ENCODE measurements at regions not wholly inside any gene's neighbourhood (a gene's known extent, or its start where the extent isn't known, plus 50 kb on each side); places are given as distances from the start of the nearest gene placed in this dataset.
"Not testable (repeated sequence)": the region's sequence is repeated elsewhere in the genome, so short reads cannot be mapped to it uniquely, and the experiment has no call there.

- no peak for DNase-seq (ENCODE audit: low spot score)
Measured at GRCh38 chr5:27482663-27483062, 444.3 kb upstream of the CDH9 start.

- DNase-seq (ENCODE audit: low spot score): no peak
Measured at GRCh38 chr5:27479859-27480258, 441.5 kb upstream of the CDH9 start.

- no peak for DNase-seq (ENCODE audit: low spot score)
Measured at GRCh38 chr5:27477550-27477949, 439.2 kb upstream of the CDH9 start.

GRCh38 chr5:27476356-27476988 is 438.1 kb upstream of the CDH9 start:
- DNase-seq (ENCODE audit: low spot score): no peak

- no peak for DNase-seq (ENCODE audit: low spot score)
Measured at GRCh38 chr5:27475063-27475462, 436.7 kb upstream of the CDH9 start.

GRCh38 chr5:27474395-27474794 is 436.0 kb upstream of the CDH9 start:
- DNase-seq (ENCODE audit: low spot score): no peak

GRCh38 chr5:27474047-27474309 is 435.6 kb upstream of the CDH9 start:
- no peak for DNase-seq (ENCODE audit: low spot score)

- no peak for DNase-seq (ENCODE audit: low spot score)
Measured at GRCh38 chr5:27473307-27474046, 435.1 kb upstream of the CDH9 start.

- DNase-seq (ENCODE audit: low spot score): no peak
Measured at GRCh38 chr5:27472871-27473270, 434.5 kb upstream of the CDH9 start.

GRCh38 chr5:27472000-27472763 is 433.8 kb upstream of the CDH9 start:
- DNase-seq (ENCODE audit: low spot score): peak; percentile 75

- DNase-seq (ENCODE audit: low spot score): no peak
Measured at GRCh38 chr5:27466959-27467358, 428.6 kb upstream of the CDH9 start.

- no peak for DNase-seq (ENCODE audit: low spot score)
Measured at GRCh38 chr5:27465140-27465539, 426.8 kb upstream of the CDH9 start.

- no peak for DNase-seq (ENCODE audit: low spot score)
Measured at GRCh38 chr5:27463446-27464149, 425.2 kb upstream of the CDH9 start.

- no peak for DNase-seq (ENCODE audit: low spot score)
Measured at GRCh38 chr5:27462936-27463335, 424.6 kb upstream of the CDH9 start.

GRCh38 chr5:27458287-27458686 is 419.9 kb upstream of the CDH9 start:
- no peak for DNase-seq (ENCODE audit: low spot score)

- DNase-seq (ENCODE audit: low spot score): no peak
Measured at GRCh38 chr5:27451377-27451776, 413.0 kb upstream of the CDH9 start.

GRCh38 chr5:27450607-27451006 is 412.2 kb upstream of the CDH9 start:
- DNase-seq (ENCODE audit: low spot score): no peak

GRCh38 chr5:27439383-27439782 is 401.0 kb upstream of the CDH9 start:
- DNase-seq (ENCODE audit: low spot score): not testable (repeated sequence)

- DNase-seq (ENCODE audit: low spot score): no peak
Measured at GRCh38 chr5:27437594-27438200, 399.3 kb upstream of the CDH9 start.

GRCh38 chr5:27434335-27434734 is 395.9 kb upstream of the CDH9 start:
- DNase-seq (ENCODE audit: low spot score): no peak

GRCh38 chr5:27414099-27414498 is 375.7 kb upstream of the CDH9 start:
- DNase-seq (ENCODE audit: low spot score): no peak

- DNase-seq (ENCODE audit: low spot score): no peak
Measured at GRCh38 chr5:27412384-27412783, 374.0 kb upstream of the CDH9 start.
